GM18502 (cell line): ENCODE measurements at regions not wholly inside any gene's neighbourhood (a gene's known extent, or its start where the extent isn't known, plus 50 kb on each side); places are given as distances from the start of the nearest gene placed in this dataset.

Source experiments
- ATAC-seq: cut with Tn5 transposase; IDR thresholded peaks from one replicate; pipeline ENCODE4 v1.9.1; 2021; ENCODE audit warnings: mild to moderate bottlenecking; ENCODE audit not compliant: unreplicated experiment, poor library complexity

- ATAC-seq: no peak
These were observed 127.7 kb upstream of the RAD23B start for GRCh38 chr9:107155244-107155817.

GRCh38 chr9:107158321-107158720 lies 124.8 kb upstream of the RAD23B start:
- peak; percentile 90 for ATAC-seq

GRCh38 chr9:107161338-107161737 lies 121.7 kb upstream of the RAD23B start:
- ATAC-seq: no peak

GRCh38 chr9:107163370-107163769 lies 119.7 kb upstream of the RAD23B start:
- no peak for ATAC-seq

DNA sequence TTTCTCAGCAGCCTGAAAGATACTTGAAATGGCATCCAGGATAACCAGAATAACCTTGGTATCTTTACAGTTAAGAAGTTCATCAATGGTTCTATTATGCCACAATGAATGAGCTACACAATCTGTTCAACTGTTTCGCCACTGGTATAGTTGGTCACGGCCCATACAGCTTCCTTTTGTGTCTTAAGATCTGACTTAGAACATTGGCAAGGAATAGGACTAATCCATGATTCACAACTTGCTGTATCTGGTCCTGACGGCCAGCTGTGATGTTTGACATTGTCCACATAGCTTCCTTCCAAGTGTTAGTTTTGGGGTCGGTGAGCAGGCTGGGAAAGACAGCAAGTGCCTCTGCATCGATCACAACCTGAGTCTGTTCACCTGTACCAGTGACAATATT lies 113.3 kb upstream of the RAD23B start:
- no peak for ATAC-seq

GRCh38 chr9:107170801-107171200 lies 112.3 kb upstream of the RAD23B start:
- no peak for ATAC-seq

GRCh38 chr9:107172160-107172978 lies 110.7 kb upstream of the RAD23B start:
- peak; percentile 69 for ATAC-seq

- peak; percentile 76 for ATAC-seq
These were observed 110.1 kb upstream of the RAD23B start for GRCh38 chr9:107172979-107173347.

DNA sequence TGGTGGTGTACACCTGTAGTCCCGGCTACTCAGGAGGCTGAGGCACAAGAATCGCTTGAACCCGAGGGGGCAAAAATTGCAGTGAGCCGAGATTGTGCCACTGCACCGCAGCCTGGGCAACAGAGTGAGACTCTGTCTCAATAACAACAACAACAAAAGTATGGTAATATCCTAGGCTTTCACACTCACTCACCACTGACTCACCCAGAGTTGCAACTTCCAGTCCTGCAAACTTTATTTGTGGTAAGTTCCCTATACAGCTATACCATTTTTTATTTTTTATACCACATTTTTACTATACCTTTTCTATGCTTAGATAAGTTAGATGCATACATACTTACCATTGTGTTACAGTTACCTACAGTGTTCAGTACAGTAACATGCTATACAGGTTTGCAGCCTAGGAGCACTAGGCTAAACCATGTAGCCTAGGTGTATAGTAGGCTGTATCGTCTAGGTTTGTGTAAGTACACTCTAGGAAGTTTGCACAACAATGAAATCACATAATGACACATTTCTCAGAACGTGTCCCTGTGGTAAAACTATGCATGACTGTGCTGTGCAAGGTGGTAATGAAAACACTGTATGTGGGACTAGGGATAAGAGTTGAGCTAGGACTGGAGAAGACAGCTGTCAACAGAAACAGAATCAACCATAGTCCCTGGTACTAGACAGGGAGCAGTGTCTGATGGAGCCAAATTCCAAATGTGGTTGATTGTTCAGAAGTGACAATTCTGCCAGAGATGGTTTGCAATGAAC lies 109.5 kb upstream of the RAD23B start:
- peak; percentile 29 for ATAC-seq

- peak; percentile 24 for ATAC-seq
These were observed 108.6 kb upstream of the RAD23B start for GRCh38 chr9:107174441-107174840.

DNA sequence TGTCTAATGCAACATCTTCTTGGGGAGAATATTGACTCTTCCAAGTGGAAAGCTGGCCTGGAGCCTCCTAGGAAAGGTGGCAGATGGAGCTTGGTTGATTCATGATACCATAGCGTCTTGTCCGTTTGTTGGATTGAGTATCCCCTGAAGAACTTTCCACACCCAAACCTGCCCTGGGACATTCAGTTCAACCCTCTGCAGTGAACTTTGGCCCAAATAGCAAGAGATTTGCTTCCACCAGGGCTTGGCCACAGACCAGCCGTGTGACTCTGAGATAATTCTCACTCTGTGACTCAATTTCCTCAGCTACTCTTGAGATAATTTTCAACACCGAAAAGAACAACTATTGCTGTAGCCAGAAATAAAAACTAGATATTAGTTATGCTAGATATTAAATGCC lies 108.0 kb upstream of the RAD23B start:
- ATAC-seq: no peak

DNA sequence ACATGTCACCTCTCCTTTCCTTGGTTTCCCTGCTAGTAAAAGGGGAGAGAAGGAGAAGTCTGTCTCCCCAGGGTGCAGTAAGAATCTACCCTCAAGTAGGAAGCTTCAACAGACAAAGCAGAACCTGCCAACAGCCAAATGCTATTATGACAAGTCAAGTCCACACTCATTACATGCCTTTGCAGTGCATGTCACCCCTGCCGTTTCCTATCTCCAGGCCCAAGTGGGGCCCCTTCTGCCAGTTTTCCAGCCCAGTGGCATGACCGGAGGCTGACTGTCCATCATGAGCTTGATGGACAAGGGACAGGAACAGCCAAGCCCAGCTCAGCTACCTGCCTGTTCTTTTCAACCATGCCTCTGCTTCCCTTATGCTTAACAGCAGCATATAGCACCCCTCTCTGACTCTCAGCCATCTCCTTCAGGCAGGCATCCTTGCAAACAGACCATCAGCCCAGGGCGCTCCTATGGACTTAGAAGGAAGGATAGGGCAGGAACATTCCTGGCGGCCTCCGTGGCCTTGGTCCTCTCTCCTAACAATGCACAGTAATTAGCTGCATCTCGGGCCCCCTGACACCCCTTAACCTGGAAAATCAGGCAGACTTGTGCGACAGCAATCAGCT lies 107.2 kb upstream of the RAD23B start:
- ATAC-seq: no peak

GRCh38 chr9:107176436-107177151 lies 106.5 kb upstream of the RAD23B start:
- ATAC-seq: no peak

DNA sequence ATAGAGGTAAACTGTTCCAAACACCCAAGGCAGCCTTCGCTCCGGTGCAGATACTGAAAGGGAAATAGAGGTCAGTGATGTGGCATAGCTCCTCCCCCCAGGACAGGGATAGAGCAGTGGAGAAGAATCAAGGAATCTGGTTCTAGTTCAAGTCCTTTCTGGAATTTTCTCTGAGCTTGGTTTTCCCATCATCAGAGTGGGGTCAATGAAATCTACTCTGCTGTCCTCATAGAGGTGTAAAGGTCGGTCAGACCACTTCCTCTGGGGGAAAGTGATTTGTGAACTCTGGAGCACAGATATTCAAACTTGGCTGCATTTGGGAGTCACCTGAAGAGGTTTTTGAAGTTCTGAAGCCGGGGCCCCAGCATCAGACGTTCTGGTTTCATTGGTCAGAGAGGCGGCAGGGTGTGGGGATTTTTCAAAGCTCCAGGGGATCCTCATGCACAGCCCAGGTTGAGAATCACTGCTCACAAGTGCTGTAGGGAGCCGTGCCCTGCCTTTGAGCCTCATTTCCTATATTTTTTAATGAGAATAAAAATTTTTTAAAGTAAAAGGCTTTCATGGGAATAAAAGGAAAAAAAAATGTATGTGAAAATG lies 105.7 kb upstream of the RAD23B start:
- no peak for ATAC-seq

- ATAC-seq: no peak
These were observed 105.2 kb upstream of the RAD23B start for GRCh38 chr9:107177857-107178256.

- no peak for ATAC-seq
These were observed 104.8 kb upstream of the RAD23B start for GRCh38 chr9:107178293-107178692.

GRCh38 chr9:107180206-107180605 lies 102.9 kb upstream of the RAD23B start:
- ATAC-seq: no peak

DNA sequence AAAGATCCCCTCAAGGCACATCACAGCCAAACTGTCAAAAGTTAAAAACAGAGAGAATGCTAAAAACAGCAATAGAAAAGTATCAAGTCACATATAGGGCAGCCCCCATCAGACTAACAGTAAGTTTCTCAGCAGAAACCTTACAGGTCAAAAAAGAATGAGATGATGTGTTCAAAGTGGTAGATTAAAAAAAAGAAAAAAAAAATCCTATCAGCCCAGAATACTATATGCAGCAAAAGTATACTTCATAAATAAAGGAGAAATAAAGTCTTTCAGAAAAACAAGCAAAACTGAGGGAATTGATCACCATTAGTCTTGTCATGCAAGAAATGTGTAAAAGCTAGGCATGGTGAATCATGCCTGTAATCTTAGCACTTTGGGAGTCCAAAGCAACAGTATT lies 99.9 kb upstream of the RAD23B start:
- ATAC-seq: no peak

DNA sequence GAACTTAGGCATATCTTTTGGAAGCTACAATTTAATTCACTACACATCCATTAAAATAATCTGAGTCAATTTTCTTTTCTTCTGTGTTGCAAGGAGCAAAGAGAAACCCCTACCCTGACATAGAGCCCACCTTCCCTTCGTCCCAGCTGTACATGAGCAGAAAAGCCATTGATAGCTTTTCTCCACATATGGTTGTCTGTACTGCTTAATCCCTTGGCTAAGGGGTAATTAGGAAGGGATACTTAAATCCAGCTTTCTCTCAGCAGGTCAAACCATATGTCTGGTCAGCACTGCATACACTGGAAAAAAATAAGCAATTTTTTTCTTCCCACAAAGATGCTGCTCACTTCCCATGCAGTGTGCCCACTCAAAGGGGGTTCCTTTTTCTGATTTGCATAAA lies 94.7 kb upstream of the RAD23B start:
- ATAC-seq: no peak
